Gastrocnemius medialis (tissue), 4 donors: ENCODE measurements at regions not wholly inside any gene's neighbourhood (a gene's known extent, or its start where the extent isn't known, plus 50 kb on each side); places are given as distances from the start of the nearest gene placed in this dataset.

Experiments used
- CTCF ChIP-seq, 5 experiments: fragments of 450-650 bp in 3 of 5; fragments of 200-600 bp in 2 of 5; sonication (generic) in 2 of 5; IDR thresholded peaks in 4 of 5; conservative IDR thresholded peaks in 1 of 5; 1 replicate in 4 of 5; 2 replicates in 1 of 5; pipeline ENCODE4 v1.5.1; 2016 to 2019; ENCODE audit warnings: antibody characterized with exemption in 5 of 5, mild to moderate bottlenecking in 3 of 5, moderate library complexity in 3 of 5
- POLR2A ChIP-seq, 2 donors: fragments of 450-650 bp; IDR thresholded peaks; one replicate each; pipeline ENCODE4 v1.6.1; 2017; ENCODE audit warnings: antibody characterized with exemption in 2 of 2, mild to moderate bottlenecking in 2 of 2, moderate library complexity in 2 of 2

GRCh38 chr2:191540681-191541080 lies 137.3 kb upstream of the NABP1 start:
- no peak for TF ChIP-seq POLR2A (IDR thresholded peaks at IDR 0.05)
- TF ChIP-seq CTCF (IDR thresholded peaks at IDR 0.05 in 4 of 5, conservative IDR thresholded peaks at IDR 0.05 in 1 of 5): no peak
